ENCODE measurements at regions not wholly inside any gene's neighbourhood (a gene's known extent, or its start where the extent isn't known, plus 50 kb on each side); places are given as distances from the start of the nearest gene placed in this dataset.

DNA sequence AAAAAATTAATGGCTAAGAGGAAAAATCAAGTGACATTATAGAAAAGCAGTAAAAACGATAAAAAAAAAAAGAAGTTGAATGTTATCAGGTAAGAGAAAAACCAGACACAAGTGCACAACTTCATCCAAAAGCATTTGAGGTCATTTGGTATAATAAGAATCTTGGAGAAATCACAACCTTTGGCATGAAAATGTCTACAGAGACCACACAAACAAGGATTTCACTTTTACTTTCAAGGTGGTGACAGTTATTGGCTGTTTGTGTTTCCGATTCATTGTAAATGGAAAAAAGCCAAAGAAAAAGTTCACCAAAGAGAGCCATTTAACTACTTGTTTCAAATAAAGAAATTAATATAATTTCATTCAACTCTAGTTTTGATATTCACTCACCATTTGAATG is 1193.5 kb downstream of the PCDH9 start:
- TF ChIP-seq, protein P1, sequence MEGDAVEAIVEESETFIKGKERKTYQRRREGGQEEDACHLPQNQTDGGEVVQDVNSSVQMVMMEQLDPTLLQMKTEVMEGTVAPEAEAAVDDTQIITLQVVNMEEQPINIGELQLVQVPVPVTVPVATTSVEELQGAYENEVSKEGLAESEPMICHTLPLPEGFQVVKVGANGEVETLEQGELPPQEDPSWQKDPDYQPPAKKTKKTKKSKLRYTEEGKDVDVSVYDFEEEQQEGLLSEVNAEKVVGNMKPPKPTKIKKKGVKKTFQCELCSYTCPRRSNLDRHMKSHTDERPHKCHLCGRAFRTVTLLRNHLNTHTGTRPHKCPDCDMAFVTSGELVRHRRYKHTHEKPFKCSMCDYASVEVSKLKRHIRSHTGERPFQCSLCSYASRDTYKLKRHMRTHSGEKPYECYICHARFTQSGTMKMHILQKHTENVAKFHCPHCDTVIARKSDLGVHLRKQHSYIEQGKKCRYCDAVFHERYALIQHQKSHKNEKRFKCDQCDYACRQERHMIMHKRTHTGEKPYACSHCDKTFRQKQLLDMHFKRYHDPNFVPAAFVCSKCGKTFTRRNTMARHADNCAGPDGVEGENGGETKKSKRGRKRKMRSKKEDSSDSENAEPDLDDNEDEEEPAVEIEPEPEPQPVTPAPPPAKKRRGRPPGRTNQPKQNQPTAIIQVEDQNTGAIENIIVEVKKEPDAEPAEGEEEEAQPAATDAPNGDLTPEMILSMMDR (IDR thresholded peaks at IDR 0.05 in 4 of 5, conservative IDR thresholded peaks at IDR 0.05 in 1 of 5): no peak
- no peak for TF ChIP-seq POLR2A (IDR thresholded peaks at IDR 0.05)

Measured in gastrocnemius medialis (tissue), 4 donors.